Suppressor macrophage treated with lipopolysaccharide for 1 hour (primary cell): ENCODE measurements at regions not wholly inside any gene's neighbourhood (a gene's known extent, or its start where the extent isn't known, plus 50 kb on each side); places are given as distances from the start of the nearest gene placed in this dataset.

Experiments
- DNase-seq, 3 donors: peaks; one replicate each; pipeline ENCODE4 v3.0.0-alpha.2; 2020 to 2022

DNA sequence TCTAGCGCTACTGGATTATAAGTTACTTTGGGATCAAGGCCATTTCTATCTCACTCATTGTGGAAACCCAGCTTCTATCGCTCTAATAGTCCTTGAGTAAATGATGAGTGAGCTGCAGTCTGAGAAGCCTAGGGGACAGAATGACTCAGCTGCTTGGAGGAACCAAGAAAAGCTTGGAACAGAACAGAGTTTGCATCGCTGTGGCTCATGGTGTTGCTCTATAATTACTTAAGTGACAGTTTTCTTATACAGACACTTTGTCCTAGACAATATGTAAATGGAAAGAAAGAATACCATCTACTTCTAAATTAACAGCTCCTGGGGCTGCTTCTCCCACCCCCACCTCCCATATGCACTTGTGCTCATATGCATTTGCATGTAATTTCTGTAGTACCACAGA, 156.9 kb downstream of the SLIT2 start:
- no peak for DNase-seq

DNA sequence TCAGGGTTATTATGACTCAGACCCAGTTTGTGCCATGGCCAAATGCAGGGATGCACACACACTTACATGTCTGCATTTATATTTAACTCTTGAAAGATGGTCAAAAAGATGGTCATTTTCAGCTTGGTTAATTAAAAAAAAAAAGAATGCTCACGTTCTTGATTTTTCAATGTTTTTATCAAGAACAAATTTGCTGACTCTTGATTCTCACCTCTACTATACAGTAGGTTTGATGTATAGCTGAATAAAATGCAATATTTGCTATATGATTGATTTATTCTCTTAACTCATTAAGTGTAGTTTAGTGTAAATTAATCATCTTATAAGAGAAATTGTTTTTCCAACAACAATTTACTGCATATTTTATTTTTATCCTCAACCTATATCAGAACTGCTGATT, 160.4 kb downstream of the SLIT2 start:
- DNase-seq, result no peak

DNA sequence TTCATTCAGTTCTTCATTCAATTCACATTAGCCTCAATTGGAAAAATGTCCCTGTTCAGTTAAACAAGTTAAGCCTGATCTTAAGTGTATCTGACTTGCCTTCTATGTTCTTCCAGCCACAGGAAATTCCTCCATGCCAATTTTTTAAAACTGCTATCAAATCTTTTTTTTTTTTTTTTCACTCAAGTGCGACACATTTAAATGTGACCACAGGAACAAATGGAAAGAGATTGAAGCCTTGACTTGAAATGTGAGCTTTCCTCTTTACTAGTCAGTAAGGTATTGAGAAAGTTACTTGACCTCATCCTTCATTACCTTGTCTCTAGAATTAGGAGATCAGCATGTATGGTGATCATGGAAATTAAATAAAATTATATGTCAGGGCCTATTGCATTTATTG, 165.1 kb downstream of the SLIT2 start:
- DNase-seq, result no peak

DNA sequence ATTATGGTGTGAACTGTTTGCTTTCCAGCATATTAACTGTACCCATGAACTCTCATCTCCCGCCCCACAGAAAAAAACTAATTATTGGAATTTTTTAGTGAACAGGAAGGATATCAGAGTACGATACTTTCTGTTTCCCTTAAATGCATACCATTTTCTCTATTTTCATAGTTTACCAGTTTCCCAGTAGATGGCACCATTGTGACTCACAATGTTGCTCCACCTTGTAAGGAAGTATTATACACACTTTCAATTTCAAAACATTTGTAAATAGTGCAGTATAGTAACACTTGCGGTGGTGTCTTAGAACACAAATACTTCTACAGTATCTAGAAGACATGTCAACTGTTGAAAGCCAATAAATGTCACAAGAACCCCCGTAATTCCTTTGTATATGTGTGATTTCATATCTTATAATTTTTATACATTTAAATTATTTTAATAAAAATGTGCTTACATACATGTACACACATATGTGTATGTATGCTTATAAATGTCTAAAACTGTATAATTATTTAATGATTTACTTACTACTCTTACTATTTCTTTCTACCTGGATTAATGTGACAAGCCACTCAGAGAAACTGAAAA, 167.3 kb downstream of the SLIT2 start:
- peak; percentile 68 to 92 (median 88) for DNase-seq

DNA sequence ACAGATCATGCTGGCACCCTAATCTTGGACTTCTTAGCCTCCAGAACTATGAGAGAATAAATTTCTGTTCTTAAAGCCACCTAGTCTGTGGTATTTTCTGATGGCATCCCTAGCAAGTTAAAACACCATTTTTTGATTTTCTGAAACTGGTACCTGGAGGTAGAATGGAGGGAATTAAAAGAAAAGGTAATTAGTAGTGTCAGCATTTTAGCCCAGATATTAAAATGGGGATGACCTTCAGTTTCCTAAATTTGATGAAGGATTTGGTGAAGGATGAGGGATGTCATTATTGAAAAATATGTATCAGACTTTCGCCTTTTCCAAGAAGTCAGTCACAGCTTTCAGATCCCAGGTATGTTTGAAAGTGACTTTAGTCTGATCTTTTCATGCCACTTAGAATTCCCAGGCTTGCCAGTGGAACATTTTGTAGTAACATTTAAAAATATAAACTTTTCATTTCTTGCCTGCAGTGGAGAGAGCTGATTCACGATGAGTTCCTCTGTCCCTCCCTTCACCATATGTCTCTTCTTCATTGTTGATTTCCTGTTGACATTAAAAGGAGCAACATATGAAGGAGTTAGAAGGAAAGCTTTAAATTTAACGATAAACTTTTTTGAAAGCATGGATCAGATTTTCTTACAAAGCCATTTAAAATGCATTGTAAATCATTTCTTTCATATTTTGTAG, 169.4 kb downstream of the SLIT2 start:
- no peak for DNase-seq

DNA sequence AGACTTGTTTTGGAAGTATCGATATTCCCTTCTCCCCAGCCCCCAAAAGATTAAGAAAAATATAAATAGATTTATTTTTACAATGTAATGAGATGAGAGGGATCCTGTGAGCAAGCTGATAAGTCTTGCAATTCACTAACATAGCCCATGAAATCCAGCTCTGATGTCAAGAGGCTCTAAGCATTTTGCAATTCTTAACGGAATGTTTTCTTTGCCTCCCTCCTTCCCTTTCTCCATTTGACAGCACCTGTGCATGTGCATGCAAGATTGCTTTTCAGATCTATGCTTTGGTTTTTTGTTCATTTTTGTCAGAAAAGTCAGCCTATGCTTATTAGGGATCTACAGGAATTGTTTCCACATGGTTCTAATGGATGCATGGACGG, 169.9 kb downstream of the SLIT2 start:
- DNase-seq, result no peak

DNA sequence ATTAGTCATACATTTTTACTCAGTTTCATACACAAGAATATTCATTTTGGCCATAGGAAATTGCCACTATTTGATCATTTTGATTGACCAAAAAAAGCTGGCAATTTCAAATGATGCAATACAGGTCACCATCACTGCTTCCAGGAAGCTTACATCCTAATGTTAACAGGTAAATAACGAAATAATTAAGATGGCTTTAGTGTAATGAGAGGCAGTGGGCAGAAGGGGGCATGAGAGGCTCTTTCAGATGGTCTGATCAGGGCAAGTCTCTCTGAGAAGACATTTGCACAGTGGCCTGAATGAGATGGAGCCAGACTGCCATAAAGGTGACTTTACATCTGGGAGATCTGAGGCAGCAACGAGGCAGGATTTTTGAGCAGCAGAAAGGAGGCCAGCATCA, 170.7 kb downstream of the SLIT2 start:
- peak; percentile 46 to 60 (median 51) for DNase-seq

DNA sequence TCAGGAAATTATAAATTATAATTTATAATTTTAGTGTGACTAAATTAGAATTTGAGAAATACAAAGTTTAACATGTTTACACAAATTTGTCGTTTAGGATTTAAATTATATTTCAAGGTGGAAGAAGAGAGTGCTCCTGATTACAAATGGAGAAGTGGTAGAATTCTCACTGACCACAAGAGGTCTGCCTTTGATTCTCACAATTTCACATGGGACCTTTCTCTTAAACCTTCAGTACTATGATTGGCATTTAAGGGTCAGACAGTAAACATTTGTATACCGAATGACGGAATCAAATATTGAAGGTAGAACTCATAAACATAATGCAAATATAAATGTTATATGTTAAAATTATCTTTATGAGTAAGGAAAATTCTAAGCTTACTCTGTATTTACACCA, 171.7 kb downstream of the SLIT2 start:
- DNase-seq, result no peak

DNA sequence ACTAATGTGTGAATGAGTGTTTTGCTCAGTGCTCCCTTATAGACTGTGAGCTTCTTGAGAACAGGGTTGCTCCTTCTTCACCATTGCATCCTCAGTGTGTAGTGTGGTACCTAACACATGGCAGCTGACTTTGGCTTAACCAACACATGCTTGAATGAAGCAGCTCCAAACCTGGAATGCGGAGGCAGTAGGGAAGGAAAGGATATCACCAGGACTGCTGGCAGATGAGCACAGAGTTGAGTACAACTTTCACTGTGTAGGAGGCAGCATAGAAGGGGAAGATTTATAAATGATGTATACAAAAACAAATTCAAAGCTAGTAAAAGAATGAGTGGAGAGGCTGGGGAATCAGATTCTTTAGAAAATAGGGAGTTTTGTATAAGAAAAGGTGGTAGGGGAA, 174.3 kb downstream of the SLIT2 start:
- no peak for DNase-seq

DNA sequence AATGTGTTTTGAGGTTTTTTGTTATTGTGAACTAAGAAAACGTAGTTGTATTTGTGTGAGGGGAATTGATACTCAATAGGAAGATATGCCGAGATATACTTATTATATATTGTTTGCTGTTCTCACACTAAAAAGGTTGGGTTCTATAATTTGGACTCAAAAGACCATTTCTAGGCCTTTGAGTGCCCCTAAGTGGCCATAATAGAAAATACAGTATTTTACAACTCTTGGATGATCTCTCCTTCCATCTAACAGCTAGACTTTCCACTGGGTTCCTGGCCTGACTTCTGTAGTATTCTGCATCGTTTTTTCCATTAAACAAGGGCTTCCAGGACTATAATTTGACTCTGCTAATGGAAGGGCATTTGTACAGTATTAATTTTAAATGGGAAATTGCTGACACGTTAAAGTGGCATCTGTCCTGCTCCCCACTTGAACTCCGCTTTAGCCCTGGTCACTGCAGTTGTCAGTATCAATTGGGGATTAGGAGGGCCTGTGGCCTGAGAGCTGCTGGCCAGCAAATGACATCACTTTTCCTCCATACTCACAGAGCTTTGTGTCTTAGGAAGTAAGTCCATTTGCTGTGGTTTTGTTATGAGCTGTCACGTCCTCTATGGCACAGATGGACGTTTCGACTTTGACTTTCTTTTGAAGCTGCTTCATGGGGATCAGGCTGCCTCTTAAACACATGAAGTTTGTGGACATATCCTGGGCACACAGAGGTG, 176.9 kb downstream of the SLIT2 start:
- peak in 2 of 3 donors; percentile 5 to 24 for DNase-seq

DNA sequence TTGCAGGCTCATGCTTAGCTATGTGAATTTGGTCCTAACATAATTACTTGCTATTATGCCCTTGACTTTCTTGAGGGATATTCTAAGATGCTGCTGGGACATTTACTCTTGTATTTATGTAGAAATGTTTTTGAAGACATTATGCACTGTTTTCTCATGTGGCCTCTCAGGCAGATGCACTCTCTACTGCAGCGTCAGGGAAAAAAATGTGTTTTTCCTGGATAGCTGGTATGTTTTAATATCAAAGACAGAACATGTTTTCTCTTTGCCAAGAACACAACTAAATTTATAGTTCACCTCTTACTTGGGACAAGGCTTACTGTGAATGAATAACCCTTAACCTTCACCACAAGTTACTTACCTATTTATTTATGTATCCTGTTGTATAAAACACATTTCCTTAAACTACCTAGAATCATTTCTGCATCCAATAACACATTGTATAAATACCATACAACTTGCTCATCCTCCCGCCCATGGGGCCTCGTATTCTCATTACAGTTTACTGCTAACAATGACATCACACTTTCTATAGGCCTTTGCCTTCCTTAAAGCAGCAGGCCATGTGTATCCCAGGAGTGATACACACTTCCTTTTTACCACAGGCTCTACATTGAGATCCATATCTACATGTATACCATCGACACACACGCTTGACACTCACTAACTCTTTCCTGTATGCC, 178.7 kb downstream of the SLIT2 start:
- no peak for DNase-seq

DNA sequence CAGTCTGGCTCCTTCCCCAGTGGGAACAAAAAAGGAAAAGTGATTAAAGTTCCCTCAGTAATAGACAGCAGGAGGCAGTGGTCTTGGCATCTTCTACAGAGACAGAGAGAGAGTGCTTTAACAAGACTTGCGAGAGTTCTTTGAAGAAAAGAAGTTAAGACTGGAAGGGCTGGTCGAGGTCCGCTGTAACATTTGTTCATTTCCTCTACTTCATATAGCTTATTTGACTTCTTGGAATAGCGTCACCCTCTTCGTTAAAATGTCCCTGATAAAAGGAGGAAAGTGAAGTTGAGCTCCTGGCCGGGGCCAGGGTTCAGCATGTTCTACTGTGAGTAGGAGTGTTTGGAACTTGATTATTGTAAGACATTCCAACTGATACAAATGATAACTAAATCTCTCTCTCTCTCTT, 179.8 kb downstream of the SLIT2 start:
- no peak for DNase-seq

DNA sequence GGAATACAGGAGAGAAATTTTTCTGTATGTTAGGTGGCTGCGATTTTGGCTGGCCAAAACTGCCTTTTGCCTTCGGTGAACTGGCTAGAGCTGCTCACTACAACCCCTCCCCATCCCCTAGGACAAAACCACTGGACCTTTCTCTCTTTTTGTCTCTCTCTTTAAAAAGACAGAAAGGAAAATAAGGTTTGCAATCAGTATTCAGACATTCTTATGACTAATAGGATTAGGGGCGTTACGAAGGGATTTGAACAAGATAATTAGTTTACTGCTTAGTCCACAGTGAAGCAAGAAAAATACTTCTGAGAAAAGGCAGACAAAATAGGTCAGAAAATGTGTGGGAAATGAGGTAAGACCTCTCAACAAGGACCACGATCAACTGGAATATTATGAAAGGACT, 180.4 kb downstream of the SLIT2 start:
- DNase-seq, result no peak

DNA sequence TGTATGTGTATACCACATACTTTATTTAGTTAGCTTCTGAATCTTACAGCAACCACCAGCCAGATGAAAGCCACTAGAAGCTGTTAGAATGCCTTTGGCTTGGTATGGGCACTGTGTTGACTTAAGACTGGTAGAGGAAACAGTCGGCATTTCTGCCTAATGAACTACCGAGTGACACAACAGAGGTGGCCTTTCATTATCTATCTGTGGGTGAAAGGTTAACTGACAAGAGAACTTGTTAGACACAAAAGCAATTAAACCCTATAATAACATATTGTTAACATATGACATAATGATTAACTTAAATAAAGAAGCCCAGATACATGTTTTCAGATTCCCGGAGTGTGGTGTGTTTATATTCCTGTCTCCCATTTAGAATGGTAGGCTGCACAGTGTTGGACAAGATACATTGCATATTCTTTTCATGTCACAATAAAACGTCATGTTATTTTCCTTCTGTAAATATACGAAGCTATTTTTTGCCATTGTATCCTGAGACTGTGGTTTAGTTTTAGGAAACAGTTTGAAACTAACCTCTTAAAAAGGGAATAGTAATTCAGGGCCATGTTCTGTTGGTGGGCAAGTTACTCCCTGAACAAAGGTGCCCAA, 181.5 kb downstream of the SLIT2 start:
- no peak for DNase-seq

DNA sequence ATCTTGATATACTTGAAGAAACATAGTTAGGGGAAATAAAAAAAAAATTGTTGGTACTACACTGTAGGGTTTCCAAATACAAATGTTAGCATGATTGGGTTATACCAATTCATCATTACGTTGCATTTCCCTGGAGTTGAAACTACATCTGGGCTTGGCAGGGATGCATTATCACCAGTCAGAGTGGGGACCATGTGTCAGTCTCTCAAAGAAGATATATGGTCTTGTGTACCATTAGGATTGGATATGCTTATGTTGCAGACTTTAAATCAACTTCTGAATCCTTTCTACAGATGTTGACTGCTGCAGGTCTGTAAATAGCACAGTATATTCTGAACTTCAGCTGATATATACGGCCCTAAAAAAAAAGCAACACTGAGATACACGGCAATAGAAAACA, 188.5 kb downstream of the SLIT2 start:
- DNase-seq, result no peak

DNA sequence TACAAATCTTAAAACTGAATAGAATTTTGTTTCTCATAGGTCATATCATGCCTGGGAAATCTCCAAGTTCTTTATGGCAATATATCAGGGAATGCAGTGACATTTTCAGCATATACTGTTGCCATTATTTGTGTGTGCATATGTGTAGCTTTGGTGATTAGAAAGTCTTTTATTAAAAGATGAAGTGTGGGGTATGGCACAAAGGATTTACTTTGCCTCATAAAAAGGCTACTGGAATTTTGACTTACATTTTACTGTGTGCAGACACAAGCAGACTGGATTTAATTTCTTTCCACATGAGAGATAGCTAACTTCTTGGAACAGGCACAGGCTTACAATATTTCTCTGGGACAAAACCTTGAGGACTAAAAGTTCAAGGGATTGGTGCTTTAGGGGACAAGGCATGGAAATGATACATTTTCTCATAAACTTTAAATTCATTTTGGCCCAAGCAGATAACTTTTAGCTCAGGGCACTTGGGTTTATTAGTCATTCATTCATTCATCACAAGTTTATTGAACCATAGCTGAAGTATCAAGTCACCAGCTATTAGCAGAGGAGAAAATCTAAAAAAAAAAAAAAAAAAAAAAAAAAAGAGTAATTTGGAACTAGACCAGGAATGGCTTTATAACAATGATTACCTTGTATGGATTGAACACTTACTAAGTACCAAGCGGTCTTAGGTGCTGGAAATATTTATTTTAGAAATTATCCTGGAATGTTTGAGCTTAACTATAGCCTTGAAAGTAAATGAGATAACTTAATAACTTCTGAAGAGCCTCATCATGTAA, 191.5 kb downstream of the SLIT2 start:
- no peak for DNase-seq

DNA sequence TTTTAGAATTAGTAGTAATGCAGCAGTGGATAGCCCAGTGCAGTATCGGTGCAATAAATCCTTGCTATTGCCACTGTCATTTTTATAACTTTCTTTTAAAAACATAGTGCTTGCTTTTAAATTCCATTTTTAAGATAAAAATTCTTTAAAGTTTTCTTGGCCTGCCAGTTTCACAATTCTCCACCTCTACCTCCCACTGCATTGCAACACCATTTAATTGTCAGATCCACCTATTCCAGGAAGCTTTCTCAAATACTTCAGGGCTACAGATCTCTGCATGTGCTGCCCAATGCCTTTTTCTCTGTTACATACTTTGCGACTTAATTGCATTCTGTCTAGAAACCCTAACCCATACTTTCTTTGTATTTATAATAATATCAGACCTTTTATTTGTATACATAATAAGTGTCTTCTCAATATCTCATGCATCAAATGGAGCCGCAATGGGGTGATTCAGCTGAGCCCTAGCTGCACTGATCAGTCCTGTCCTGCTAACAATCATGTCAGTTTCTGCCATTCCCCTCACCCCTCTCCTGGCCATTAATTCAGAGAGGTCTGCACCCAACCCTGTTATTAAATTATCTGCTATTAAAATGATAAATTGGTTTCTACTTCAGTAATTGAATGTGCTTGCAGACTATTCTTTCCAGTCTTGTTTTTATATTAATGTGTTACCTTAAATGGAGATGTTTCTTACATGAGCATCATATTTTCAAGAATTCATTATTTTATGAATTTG, 193.1 kb downstream of the SLIT2 start:
- DNase-seq, result no peak

DNA sequence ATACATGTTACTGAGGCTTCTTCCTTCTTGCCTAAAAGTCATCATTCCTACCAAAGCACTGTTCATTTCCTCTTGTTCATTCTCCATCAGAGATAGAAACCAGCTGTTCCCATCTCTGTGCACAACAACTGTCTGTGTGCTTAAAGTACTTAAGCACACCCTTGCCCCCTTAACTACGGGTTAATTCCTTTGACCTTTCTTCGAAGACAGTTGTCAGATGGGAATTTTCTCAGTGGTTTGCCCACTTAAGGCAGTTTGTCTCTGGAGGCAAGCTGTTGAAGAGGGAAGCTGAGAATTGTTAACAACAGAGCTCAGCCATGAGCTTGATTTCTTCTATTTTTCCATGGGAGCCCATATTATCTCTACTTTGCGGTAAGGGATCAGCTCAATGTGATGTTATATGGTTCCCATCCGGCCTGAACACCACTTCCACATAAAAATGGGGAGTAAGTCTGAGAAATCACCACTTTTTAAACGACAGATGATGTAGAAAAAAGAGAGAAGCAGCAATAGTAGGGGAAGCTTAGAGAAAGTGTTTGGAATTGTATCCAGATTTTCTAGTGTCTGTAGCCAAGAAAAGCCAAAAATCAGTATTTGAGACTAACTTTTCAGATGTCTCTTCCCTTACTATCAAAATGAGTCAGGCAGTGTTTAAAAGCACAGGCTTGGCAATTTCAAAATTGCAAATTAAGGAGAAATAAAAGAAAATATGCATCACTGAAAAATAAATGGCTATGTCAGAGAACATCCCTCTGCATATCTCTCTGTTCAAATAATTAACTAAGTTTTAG, 194.4 kb downstream of the SLIT2 start:
- DNase-seq, result no peak

DNA sequence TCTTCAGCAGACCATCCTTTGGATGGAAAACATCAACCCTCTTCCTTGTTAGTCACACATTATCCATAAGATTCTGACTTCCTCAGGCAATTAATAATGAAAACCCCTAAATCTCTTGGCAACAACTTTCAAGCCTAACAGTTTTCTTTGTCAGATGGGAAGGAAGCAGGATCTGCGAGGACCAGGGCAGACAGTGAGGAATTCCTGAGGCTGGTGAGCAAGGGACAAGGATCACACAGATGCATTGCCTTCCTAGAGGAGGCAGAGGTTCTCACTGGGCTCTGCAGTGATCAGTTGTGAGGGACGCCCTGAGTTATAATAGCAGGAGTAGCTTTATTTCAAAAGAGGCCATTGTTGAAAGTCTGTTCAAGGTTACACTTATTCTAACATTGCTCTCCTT, 195.4 kb downstream of the SLIT2 start:
- no peak for DNase-seq

DNA sequence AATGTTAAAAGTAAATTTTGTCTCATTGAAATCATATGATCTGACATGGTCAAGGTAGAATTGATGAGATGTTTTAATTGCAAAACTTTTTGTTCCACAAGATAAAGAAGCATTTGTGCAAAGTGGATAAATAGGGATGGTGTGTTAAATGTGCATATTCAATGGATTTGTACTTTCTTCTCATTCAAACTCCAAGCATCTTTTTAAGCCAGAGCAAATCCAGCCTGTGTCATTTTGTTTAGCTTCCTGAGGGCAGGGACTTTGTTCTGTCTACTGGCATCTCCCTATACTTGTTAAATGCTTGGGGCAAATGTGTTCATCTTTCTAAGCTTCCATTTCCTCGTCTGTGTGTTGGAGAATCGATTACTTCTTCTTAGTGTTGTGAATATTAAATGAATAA, 200.3 kb downstream of the SLIT2 start:
- no peak for DNase-seq

DNA sequence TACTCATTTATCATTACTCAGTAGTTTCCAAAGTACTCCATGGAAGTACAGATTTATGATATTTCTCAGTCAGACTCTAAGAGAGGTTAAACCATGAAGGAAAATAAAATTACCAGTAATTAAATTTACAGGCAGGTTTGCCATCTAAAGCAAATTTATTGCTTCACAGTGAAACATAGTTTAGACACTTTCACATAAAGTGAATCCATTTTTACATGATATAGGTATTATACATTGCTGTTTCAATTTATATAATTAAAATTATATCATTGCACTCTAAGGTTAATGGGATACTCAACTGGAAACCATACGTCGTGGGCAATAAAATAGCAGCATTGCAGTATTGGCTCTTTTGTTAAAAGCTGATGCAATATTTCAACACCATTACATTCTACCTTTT, 202.8 kb downstream of the SLIT2 start:
- no peak for DNase-seq
